Omental fat pad (tissue), 3 donors: ENCODE measurements at regions not wholly inside any gene's neighbourhood (a gene's known extent, or its start where the extent isn't known, plus 50 kb on each side); places are given as distances from the start of the nearest gene placed in this dataset.
"Not testable (repeated sequence)": the region's sequence is repeated elsewhere in the genome, so short reads cannot be mapped to it uniquely, and the experiment has no call there.

Source experiments
- ATAC-seq: fragments of 150-250 bp; one replicate; pipeline ENCODE4 v1.9.1; 2016; ENCODE audit warnings: mild to moderate bottlenecking, moderate library complexity; ENCODE audit not compliant: low FRiP score
- DNase-seq: peaks from one replicate; pipeline ENCODE4 v3.0.0-alpha.2; 2019; ENCODE audit warnings: low spot score
- TF ChIP-seq, protein P1 (sequence below), 3 donors: fragments of 450-650 bp; IDR thresholded peaks; one replicate each; pipeline ENCODE4 v1.5.1; 2016 to 2017; ENCODE audit warnings: antibody characterized with exemption in 3 of 3, mild to moderate bottlenecking in 3 of 3, moderate library complexity in 2 of 3

DNA sequence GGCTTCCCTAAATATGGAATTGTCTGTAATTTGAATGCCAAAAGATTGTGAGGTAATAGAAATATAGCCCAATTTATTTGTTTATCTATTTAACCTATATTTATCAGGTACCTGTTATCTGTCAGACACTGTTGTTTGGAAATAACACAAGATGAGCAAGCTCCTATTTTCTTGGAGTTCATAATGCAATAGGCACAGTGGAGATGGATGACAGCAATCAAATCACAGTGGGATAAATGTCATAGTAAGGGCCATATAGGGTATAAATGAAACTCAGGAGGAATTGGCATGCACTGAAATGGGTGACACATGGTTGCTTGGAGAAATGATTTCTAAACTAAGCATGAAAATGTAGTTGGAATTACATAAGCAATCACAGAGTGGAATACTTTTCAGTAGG lies 761.8 kb upstream of the MBL2 start:
- DNase-seq = no peak

DNA sequence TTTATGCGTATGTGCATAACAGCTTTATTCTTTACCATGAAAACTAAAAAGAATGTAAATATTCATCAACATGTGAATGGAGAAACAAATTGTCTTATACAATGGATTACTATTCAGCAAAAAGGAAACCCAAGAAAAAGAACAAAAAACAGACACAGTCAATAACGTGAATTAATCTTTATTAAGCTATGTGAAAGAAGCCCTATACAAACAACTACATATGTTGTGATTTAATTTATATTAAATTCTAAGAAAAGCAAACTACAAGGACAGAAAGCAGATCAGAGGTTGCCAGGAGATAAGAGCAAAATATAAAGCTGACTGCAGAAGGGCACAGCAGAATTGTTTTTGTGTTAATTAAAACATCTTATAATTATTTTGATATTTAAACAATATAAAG lies 756.4 kb upstream of the MBL2 start:
- no peak for DNase-seq
- TF ChIP-seq, protein P1, sequence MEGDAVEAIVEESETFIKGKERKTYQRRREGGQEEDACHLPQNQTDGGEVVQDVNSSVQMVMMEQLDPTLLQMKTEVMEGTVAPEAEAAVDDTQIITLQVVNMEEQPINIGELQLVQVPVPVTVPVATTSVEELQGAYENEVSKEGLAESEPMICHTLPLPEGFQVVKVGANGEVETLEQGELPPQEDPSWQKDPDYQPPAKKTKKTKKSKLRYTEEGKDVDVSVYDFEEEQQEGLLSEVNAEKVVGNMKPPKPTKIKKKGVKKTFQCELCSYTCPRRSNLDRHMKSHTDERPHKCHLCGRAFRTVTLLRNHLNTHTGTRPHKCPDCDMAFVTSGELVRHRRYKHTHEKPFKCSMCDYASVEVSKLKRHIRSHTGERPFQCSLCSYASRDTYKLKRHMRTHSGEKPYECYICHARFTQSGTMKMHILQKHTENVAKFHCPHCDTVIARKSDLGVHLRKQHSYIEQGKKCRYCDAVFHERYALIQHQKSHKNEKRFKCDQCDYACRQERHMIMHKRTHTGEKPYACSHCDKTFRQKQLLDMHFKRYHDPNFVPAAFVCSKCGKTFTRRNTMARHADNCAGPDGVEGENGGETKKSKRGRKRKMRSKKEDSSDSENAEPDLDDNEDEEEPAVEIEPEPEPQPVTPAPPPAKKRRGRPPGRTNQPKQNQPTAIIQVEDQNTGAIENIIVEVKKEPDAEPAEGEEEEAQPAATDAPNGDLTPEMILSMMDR (IDR thresholded peaks at IDR 0.05) = no peak

More for the DNA sequence above, 761.8 kb upstream of the MBL2 start:
- ATAC-seq = no peak
- TF ChIP-seq, protein P1 (IDR thresholded peaks at IDR 0.05) = no peak

DNA sequence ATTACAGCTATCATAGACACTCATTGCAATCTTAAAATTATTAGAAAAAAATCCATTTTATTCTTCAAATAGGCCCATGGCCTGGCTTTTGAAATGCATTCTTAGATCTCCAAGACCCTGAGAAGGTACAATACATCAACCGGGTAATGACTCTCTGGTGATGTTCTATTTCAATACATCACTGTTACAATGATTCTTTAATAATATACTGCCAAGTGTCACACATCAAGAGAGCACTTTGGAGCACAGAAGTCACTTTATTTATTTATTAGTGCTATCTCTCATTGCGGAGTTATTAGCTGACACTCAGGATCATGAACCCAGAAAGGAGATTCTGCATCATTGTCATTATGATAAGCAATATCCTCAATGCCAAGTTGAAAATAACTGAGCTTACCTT lies 748.5 kb upstream of the MBL2 start:
- TF ChIP-seq, protein P1 (IDR thresholded peaks at IDR 0.05) = no peak
- ATAC-seq (no peak), DNase-seq (no peak)

More for the DNA sequence above, 756.4 kb upstream of the MBL2 start:
- ATAC-seq = no peak

DNA sequence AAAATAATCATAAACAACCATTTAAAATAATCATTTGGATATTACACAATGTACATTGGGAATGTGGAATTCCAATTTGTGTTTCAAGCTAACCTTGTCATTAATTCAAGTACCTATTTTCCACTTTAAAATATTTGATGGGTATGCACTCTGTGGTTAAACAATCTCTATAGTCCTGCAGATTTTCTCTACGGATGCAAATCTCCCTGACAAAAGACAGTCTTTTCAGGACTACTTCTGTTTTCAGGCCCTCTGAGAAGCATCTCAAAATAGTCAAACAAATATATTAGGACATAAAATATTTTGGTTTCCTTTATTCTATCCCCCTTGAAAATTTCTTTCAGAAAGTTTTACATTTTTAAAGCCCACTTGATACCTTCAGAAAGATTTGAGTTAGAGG lies 735.6 kb upstream of the MBL2 start:
- DNase-seq (no peak), ATAC-seq (no peak)
- TF ChIP-seq, protein P1 (IDR thresholded peaks at IDR 0.05) = no peak

DNA sequence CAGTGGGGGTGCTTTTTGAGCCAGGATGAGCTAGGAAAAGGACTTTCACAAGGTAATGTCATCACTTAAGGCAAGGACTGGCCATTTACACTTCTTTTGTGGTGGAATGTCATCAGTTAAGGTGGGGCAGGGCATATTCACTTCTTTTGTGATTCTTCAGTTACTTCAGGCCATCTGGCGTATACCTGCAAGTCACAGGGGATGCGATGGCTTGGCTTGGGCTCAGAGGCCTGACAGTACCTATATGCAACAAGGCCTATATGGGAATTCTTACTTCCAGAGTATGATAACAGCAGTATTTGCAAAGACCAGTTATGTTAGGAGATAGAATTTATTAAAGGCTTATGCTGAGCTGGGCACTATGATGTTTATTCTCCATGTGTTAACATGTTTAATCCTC lies 731.9 kb upstream of the MBL2 start:
- not testable (repeated sequence) for ATAC-seq, DNase-seq

DNA sequence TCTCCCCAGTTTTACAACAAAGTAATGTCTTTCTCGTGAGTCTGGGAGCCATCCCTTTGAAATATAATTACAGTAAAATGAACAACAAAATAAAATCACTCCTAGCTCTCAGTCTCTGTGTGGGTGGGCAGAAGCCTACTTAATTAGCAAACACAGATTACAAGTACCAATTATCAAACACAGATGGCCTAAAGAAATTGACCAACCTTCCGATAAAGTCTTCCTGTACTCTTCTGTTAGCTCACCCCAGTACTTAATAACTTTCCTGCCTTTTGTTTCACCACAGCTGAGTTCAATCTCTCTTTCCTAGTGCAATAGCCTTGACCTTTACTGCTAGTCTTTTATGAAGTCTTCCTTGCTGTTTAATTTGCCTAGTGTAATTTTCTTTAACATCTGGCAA lies 719.2 kb upstream of the MBL2 start:
- DNase-seq = no peak
- TF ChIP-seq, protein P1 (IDR thresholded peaks at IDR 0.05) = no peak
- no peak for ATAC-seq

DNA sequence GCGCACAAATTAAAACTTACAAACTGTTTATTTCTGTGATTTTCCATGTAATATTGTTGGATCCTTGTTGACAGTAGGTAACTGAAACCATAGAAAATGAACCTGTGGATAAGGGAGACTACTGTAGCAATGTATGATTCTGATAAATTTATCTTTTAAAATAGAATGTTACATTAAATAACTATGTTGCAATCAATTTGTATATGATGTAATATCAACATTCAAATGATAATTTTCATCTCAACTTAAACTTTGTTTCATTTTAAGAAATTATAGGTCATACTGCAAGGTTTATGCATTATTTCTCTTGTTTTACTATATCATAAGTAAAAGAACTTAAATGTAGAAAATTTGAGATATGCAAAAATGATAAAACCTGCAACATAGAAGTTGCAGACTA lies 718.0 kb upstream of the MBL2 start:
- TF ChIP-seq, protein P1 (IDR thresholded peaks at IDR 0.05) = no peak
- no peak for DNase-seq
- ATAC-seq = no peak
